IMR-90 (cell line): ENCODE measurements at regions not wholly inside any gene's neighbourhood (a gene's known extent, or its start where the extent isn't known, plus 50 kb on each side); places are given as distances from the start of the nearest gene placed in this dataset.

Experiments used
- ATAC-seq: fragments of 200-7000 bp; cut with Tn5 transposase; 2 replicates; pipeline ENCODE4 v1.9.1; 2020; ENCODE audit warnings: low read depth, mild to moderate bottlenecking, moderate library complexity
- BruUV-seq: library from RNA; stranded (reverse); fragments of 400-500 nt; replicated peaks from 2 replicates; lab custom pipeline; 2021; lab: Mats Ljungman, UMichigan
- CTCF ChIA-PET: fragments of 300-600 bp; formaldehyde crosslinking; extraction: SDS; loops from one replicate; lab custom pipeline; 2021; ENCODE audit warnings: antibody characterized with exemption; lab: Yijun Ruan, JAX
- POLR2A ChIA-PET: fragments of 300-600 bp; sonication (Branson Sonifier 250); formaldehyde crosslinking; loops from one replicate; lab custom pipeline; 2022; ENCODE audit warnings: antibody characterized with exemption; ENCODE audit not compliant: unreplicated experiment; lab: Charles Lee
- DNase-seq: peaks from one replicate; pipeline ENCODE4 v3.0.0; 2013
- H2AFZ ChIP-seq: replicated peaks from 2 replicates; pipeline ENCODE3; 2013; ENCODE audit warnings: low read length, mild to moderate bottlenecking; ENCODE audit not compliant: poor library complexity
- H2AK5ac ChIP-seq: 2 replicates; pipeline ENCODE4 v1.6.1; 2013; ENCODE audit warnings: low read depth, low read length, inconsistent platforms
- H2AK9ac ChIP-seq: replicated peaks from 2 replicates; pipeline ENCODE3; 2013; ENCODE audit warnings: mild to moderate bottlenecking, low read depth, low read length, moderate library complexity; ENCODE audit not compliant: poor library complexity
- H2BK120ac ChIP-seq: 2 replicates; pipeline ENCODE4 v1.6.1; 2013; ENCODE audit warnings: low read depth, low read length, inconsistent platforms
- H2BK15ac ChIP-seq: 3 replicates; pipeline ENCODE4 v1.6.1; 2013; ENCODE audit warnings: low read depth, low read length, inconsistent platforms
- H2BK20ac ChIP-seq: 2 replicates; pipeline ENCODE4 v1.6.1; 2013; ENCODE audit warnings: low read depth, mild to moderate bottlenecking, inconsistent platforms, low read length, moderate library complexity
- H2BK5ac ChIP-seq: 2 replicates; pipeline ENCODE4 v1.6.1; 2013; ENCODE audit warnings: mild to moderate bottlenecking, low read depth, low read length, inconsistent platforms; ENCODE audit not compliant: poor library complexity, severe bottlenecking
- H3K14ac ChIP-seq: replicated peaks from 2 replicates; pipeline ENCODE4 v1.6.1; 2013; ENCODE audit warnings: low read depth, low read length, inconsistent platforms
- H3K18ac ChIP-seq: 2 replicates; pipeline ENCODE4 v1.6.1; 2013; ENCODE audit warnings: low read depth, low read length, control low read depth
- H3K23ac ChIP-seq: 2 replicates; pipeline ENCODE4 v1.6.1; 2013; ENCODE audit warnings: low read depth, low read length, inconsistent platforms
- H3K27ac ChIP-seq: 2 replicates; pipeline ENCODE4 v1.5.1; 2013; ENCODE audit warnings: mild to moderate bottlenecking, control low read depth, low read length; ENCODE audit not compliant: insufficient read depth
- H3K27me3 ChIP-seq: 2 replicates; pipeline ENCODE4 v1.6.1; 2013; ENCODE audit warnings: low read length; ENCODE audit not compliant: control insufficient read depth, insufficient read depth
- H3K36me3 ChIP-seq: 2 replicates; pipeline ENCODE4 v1.6.1; 2013; ENCODE audit warnings: low read length, mixed read lengths; ENCODE audit not compliant: control insufficient read depth, insufficient read depth
- H3K4ac ChIP-seq: 2 replicates; pipeline ENCODE4 v1.6.1; 2013; ENCODE audit warnings: low read depth, low read length, inconsistent platforms
- H3K4me1 ChIP-seq: 2 replicates; pipeline ENCODE4 v1.6.1; 2013; ENCODE audit warnings: low read length, mixed read lengths; ENCODE audit not compliant: control insufficient read depth, insufficient read depth
- H3K4me2 ChIP-seq: 2 replicates; pipeline ENCODE4 v1.6.1; 2013; ENCODE audit warnings: low read depth, mild to moderate bottlenecking, control low read depth, low read length, moderate library complexity
- H3K4me3 ChIP-seq: 2 replicates; pipeline ENCODE4 v1.5.1; 2013; ENCODE audit warnings: low read depth, mild to moderate bottlenecking, control low read depth, low read length, moderate library complexity; ENCODE audit not compliant: insufficient read depth
- H3K56ac ChIP-seq: 2 replicates; pipeline ENCODE4 v1.6.1; 2013; ENCODE audit warnings: low read length, inconsistent platforms; ENCODE audit not compliant: insufficient read depth; ENCODE audit errors: extremely low read depth
- H3K79me1 ChIP-seq, 2 experiments: 2 replicates each; pipeline ENCODE4 v1.6.1; 2013; ENCODE audit warnings: low read length in 2 of 2, inconsistent platforms in 1 of 2, low read depth in 1 of 2
- H3K9ac ChIP-seq: 2 replicates; pipeline ENCODE4 v1.6.1; 2013; ENCODE audit warnings: low read depth, low read length, control low read depth
- H3K9me1 ChIP-seq: 2 replicates; pipeline ENCODE4 v1.6.1; 2013; ENCODE audit warnings: low read length, inconsistent platforms; ENCODE audit not compliant: insufficient read depth
- H3K9me3 ChIP-seq: 2 replicates; pipeline ENCODE4 v1.6.1; 2013; ENCODE audit warnings: low read length; ENCODE audit not compliant: control insufficient read depth, insufficient read depth
- H4K20me1 ChIP-seq: 2 replicates; pipeline ENCODE4 v1.6.1; 2013; ENCODE audit warnings: low read length, inconsistent platforms; ENCODE audit not compliant: insufficient read depth
- H4K5ac ChIP-seq: 2 replicates; pipeline ENCODE4 v1.6.1; 2013; ENCODE audit warnings: mild to moderate bottlenecking, low read depth, low read length, control low read depth
- H4K8ac ChIP-seq, 2 experiments: 2 replicates each; pipeline ENCODE4 v1.6.1; 2013; ENCODE audit warnings: low read depth in 2 of 2, low read length in 2 of 2, control low read depth in 1 of 2, inconsistent platforms in 1 of 2
- H4K91ac ChIP-seq: 2 replicates; pipeline ENCODE4 v1.6.1; 2013; ENCODE audit warnings: low read depth, low read length, inconsistent platforms; ENCODE audit not compliant: insufficient read depth
- BHLHE40 ChIP-seq: fragments of 150-350 bp; IDR thresholded peaks from 2 replicates; pipeline ENCODE4 v1.6.1; 2016; ENCODE audit warnings: mild to moderate bottlenecking, low read depth, low read length
- CEBPB ChIP-seq: IDR thresholded peaks from 2 replicates; pipeline ENCODE4 v1.6.1; 2012; ENCODE audit warnings: low read depth, low read length, improper control_type of control experiment
- CHD1 ChIP-seq: IDR thresholded peaks from 2 replicates; pipeline ENCODE4 v1.6.1; 2012; ENCODE audit warnings: low read depth, low read length, improper control_type of control experiment
- CTCF ChIP-seq: conservative IDR thresholded peaks from 2 replicates; pipeline ENCODE4 v1.5.1; 2012; ENCODE audit warnings: mild to moderate bottlenecking, low read depth, low read length, improper control_type of control experiment
- ELK1 ChIP-seq: fragments of 150-350 bp; IDR thresholded peaks from 2 replicates; pipeline ENCODE4 v1.6.1; 2016; ENCODE audit warnings: low read depth, mild to moderate bottlenecking, low read length, moderate library complexity, borderline replicate concordance
- FOS ChIP-seq: fragments of 150-350 bp; IDR thresholded peaks from 2 replicates; pipeline ENCODE4 v1.6.1; 2016; ENCODE audit warnings: low read depth, low read length
- MAFK ChIP-seq: IDR thresholded peaks from 2 replicates; pipeline ENCODE4 v1.6.1; 2012; ENCODE audit warnings: low read depth, low read length, improper control_type of control experiment
- MAZ ChIP-seq: IDR thresholded peaks from 2 replicates; pipeline ENCODE4 v1.6.1; 2012; ENCODE audit warnings: low read depth, mild to moderate bottlenecking, low read length, improper control_type of control experiment, moderate library complexity, borderline replicate concordance
- MXI1 ChIP-seq: IDR thresholded peaks from 2 replicates; pipeline ENCODE4 v1.6.1; 2012; ENCODE audit warnings: low read depth, mild to moderate bottlenecking, low read length, moderate library complexity, borderline replicate concordance
- NFE2L2 ChIP-seq: fragments of 150-350 bp; IDR thresholded peaks from 2 replicates; pipeline ENCODE4 v1.6.1; 2016; ENCODE audit warnings: low read depth, mild to moderate bottlenecking, low read length
- POLR2A ChIP-seq: IDR thresholded peaks from 2 replicates; pipeline ENCODE4 v1.6.1; 2012; ENCODE audit warnings: mild to moderate bottlenecking, low read depth, low read length
- RAD21 ChIP-seq: IDR thresholded peaks from 2 replicates; pipeline ENCODE4 v1.6.1; 2012; ENCODE audit warnings: low read length, improper control_type of control experiment
- RCOR1 ChIP-seq: IDR thresholded peaks from 2 replicates; pipeline ENCODE4 v1.6.1; 2012; ENCODE audit warnings: mild to moderate bottlenecking, low read length, improper control_type of control experiment; ENCODE audit not compliant: insufficient replicate concordance
- RFX5 ChIP-seq: IDR thresholded peaks from 2 replicates; pipeline ENCODE4 v1.8.0; 2012; ENCODE audit warnings: low read depth, mild to moderate bottlenecking, low read length, moderate library complexity
- SMC3 ChIP-seq: fragments of 150-350 bp; IDR thresholded peaks from 2 replicates; pipeline ENCODE4 v1.6.1; 2016; ENCODE audit warnings: low read depth, mild to moderate bottlenecking, antibody characterized with exemption, low read length, moderate library complexity
- USF2 ChIP-seq: fragments of 150-350 bp; IDR thresholded peaks from 2 replicates; pipeline ENCODE4 v1.6.1; 2017; ENCODE audit warnings: mild to moderate bottlenecking, antibody characterized with exemption, low read length, low read depth
- WGBS, 2 experiments: methylation state at CpG; one replicate each; pipeline versions ENCODE4 v1.1.5 to v1.1.7; 2013; ENCODE audit warnings: missing lambda C conversion rate in 2 of 2; ENCODE audit not compliant: insufficient read length in 1 of 2; ENCODE audit errors: extremely low coverage in 2 of 2; 5-methylcytosine and 5-hydroxymethylcytosine counted together
- dilution Hi-C: fragments of 300-500 bp; cut with HindIII; formaldehyde crosslinking; loops from one replicate; pipeline ENCODE4 v1.14.3; 2018; ENCODE audit warnings: low sequenced_read_pairs; ENCODE audit not compliant: unreplicated experiment
- in situ Hi-C: fragments of 300-500 bp; cut with MboI; formaldehyde crosslinking; loops from 3 replicates; pipeline ENCODE4 v1.14.3; 2019; ENCODE audit warnings: low sequenced_read_pairs, inconsistent platforms, mixed read lengths
- intact Hi-C: fragments of 100-400 bp; cut with micrococcal nuclease; formaldehyde crosslinking; loops from 2 replicates; pipeline ENCODE4 v1.10.0; 2022

- BruUV-seq: no TSS peak
These were observed 64.8 kb upstream of the FGG start for GRCh38 chr4:154677300-154677699.

More at GRCh38 chr4:154677300-154677699, 64.8 kb upstream of the FGG start:
- Histone ChIP-seq H3K4me2 (no peak overlapping the region), H3K27me3 (no peaks in the 10 kb centered on the region), H3K18ac (no peak overlapping the region), H4K20me1 (no peaks in the 10 kb centered on the region), H3K4me1 (no peaks in the 10 kb centered on the region), H3K9me3 (no peaks in the 10 kb centered on the region), H3K27ac (no peak overlapping the region), H3K36me3 (no peaks in the 10 kb centered on the region), H2BK120ac (no peak overlapping the region), H2BK15ac (no peak overlapping the region), H3K9me1 (no peaks in the 10 kb centered on the region), H3K4me3 (no peak overlapping the region), H2AK9ac (no peak overlapping the region), H3K23ac (no peak overlapping the region), H3K4ac (no peak overlapping the region), H2AK5ac (no peak overlapping the region), H2AFZ (no peak overlapping the region), H3K56ac (no peak overlapping the region), H2BK5ac (no peak overlapping the region), H4K8ac (no peak overlapping the region), H4K5ac (no peak overlapping the region), H2BK20ac (no peak overlapping the region), H3K14ac (no peak overlapping the region), H4K91ac (no peak overlapping the region), H3K9ac (no peak overlapping the region), H3K79me1 (no peaks in the 10 kb centered on the region)
- intact Hi-C loops (no loop called here), in situ Hi-C loops (no loop called here), dilution Hi-C loops (no loop called here)
- ChIA-PET POLR2A (no interaction called here), CTCF (no interaction called here)
- TF ChIP-seq USF2: no peak
- TF ChIP-seq CEBPB: no peak
- TF ChIP-seq CHD1: no peak
- no peak for TF ChIP-seq MAFK
- no peak for TF ChIP-seq MXI1
- no peak for TF ChIP-seq MAZ
- TF ChIP-seq SMC3: no peak
- TF ChIP-seq POLR2A: no peak
- TF ChIP-seq RCOR1: no peak
- TF ChIP-seq NFE2L2: no peak
- TF ChIP-seq FOS: no peak
- no peak for TF ChIP-seq RAD21
- TF ChIP-seq CTCF: no peak
- no peak for TF ChIP-seq RFX5
- no peak for TF ChIP-seq ELK1
- no peak for TF ChIP-seq BHLHE40
- 44% methylated on average over 1 of the region's 1 CpG; no CpG with 5 or more reads in 1 of the 2 experiments for WGBS, 2 experiments
- ATAC-seq (no peak), DNase-seq (no peak)
